MM.1S (cell line): ENCODE measurements at regions not wholly inside any gene's neighbourhood (a gene's known extent, or its start where the extent isn't known, plus 50 kb on each side); places are given as distances from the start of the nearest gene placed in this dataset.

Source experiments
- DNase-seq: peaks from one replicate; pipeline ENCODE4 v3.0.0-alpha.2; 2015
- H2AFZ ChIP-seq: fragments of 300-600 bp; sonication (generic); 2 replicates; pipeline ENCODE4 v1.6.0; 2016; ENCODE audit warnings: antibody characterized with exemption, low read length
- H3F3A ChIP-seq: fragments of 300-600 bp; sonication (generic); 2 replicates; pipeline ENCODE4 v1.6.1; 2016; ENCODE audit warnings: mild to moderate bottlenecking, antibody characterized with exemption, low read length, moderate library complexity, mixed read lengths; ENCODE audit not compliant: insufficient read depth
- H3K27ac ChIP-seq: fragments of 300-600 bp; sonication (generic); 2 replicates; pipeline ENCODE4 v1.5.1; 2016; ENCODE audit warnings: mild to moderate bottlenecking, low read length
- H3K27me3 ChIP-seq: fragments of 300-600 bp; sonication (generic); replicated peaks from 2 replicates; pipeline ENCODE4 v1.6.0; 2016; ENCODE audit warnings: low read length; ENCODE audit not compliant: insufficient read depth
- H3K36me3 ChIP-seq: fragments of 300-600 bp; sonication (generic); replicated peaks from 2 replicates; pipeline ENCODE4 v1.6.1; 2016; ENCODE audit warnings: mild to moderate bottlenecking, low read length, mixed read lengths; ENCODE audit not compliant: insufficient read depth
- H3K4me1 ChIP-seq: fragments of 300-600 bp; sonication (generic); 2 replicates; pipeline ENCODE4 v1.6.1; 2016; ENCODE audit warnings: low read length, mixed read lengths
- H3K4me2 ChIP-seq: fragments of 300-600 bp; sonication (generic); 2 replicates; pipeline ENCODE4 v1.6.0; 2016; ENCODE audit warnings: low read depth, low read length
- H3K4me3 ChIP-seq: fragments of 300-600 bp; sonication (generic); 2 replicates; pipeline ENCODE4 v1.5.1; 2016; ENCODE audit warnings: low read length, mixed read lengths
- H3K79me2 ChIP-seq: fragments of 300-600 bp; sonication (generic); 2 replicates; pipeline ENCODE4 v1.6.1; 2016; ENCODE audit warnings: mixed run types, low read length, mixed read lengths
- H3K9ac ChIP-seq: fragments of 300-600 bp; sonication (generic); 2 replicates; pipeline ENCODE4 v1.6.1; 2016; ENCODE audit warnings: low read length, mixed read lengths
- H3K9me2 ChIP-seq: fragments of 300-600 bp; sonication (generic); replicated peaks from 2 replicates; pipeline ENCODE4 v1.6.1; 2016; ENCODE audit warnings: mild to moderate bottlenecking, low read length, mixed read lengths; ENCODE audit not compliant: insufficient read depth
- H3K9me3 ChIP-seq: fragments of 300-600 bp; sonication (generic); replicated peaks from 2 replicates; pipeline ENCODE4 v1.6.1; 2016; ENCODE audit warnings: mild to moderate bottlenecking, low read length, mixed read lengths; ENCODE audit not compliant: insufficient read depth
- H4K20me1 ChIP-seq: fragments of 300-600 bp; sonication (generic); 2 replicates; pipeline ENCODE4 v1.6.1; 2016; ENCODE audit warnings: mild to moderate bottlenecking, low read length, moderate library complexity, mixed read lengths; ENCODE audit not compliant: insufficient read depth
- CTCF ChIP-seq: fragments of 300-600 bp; sonication (generic); IDR thresholded peaks from 2 replicates; pipeline ENCODE4 v1.5.1; 2016; ENCODE audit warnings: antibody characterized with exemption, low read length, mixed read lengths
- EZH2 ChIP-seq: fragments of 300-600 bp; sonication (generic); optimal IDR thresholded peaks from 2 replicates; pipeline ENCODE3; 2017; ENCODE audit warnings: low read depth, mild to moderate bottlenecking, antibody characterized with exemption, low read length, mixed read lengths
- EZH2phosphoT487 ChIP-seq: fragments of 300-600 bp; sonication (generic); IDR thresholded peaks from 2 replicates; pipeline ENCODE4 v1.6.1; 2018; ENCODE audit warnings: antibody characterized with exemption, low read length

- Histone ChIP-seq H3K36me3 (no peaks in the 10 kb centered on the region), H3K4me2 (no peak overlapping the region), H3K4me3 (no peak overlapping the region), H4K20me1 (no peaks in the 10 kb centered on the region), H3K9me3 (no peaks in the 10 kb centered on the region), H2AFZ (no peak overlapping the region), H3K9me2 (no peaks in the 10 kb centered on the region), H3K4me1 (no peaks in the 10 kb centered on the region), H3K9ac (no peak overlapping the region), H3F3A (no peaks in the 10 kb centered on the region), H3K27me3 (no peaks in the 10 kb centered on the region), H3K79me2 (no peaks in the 10 kb centered on the region), H3K27ac (no peak overlapping the region)
- TF ChIP-seq EZH2 (no peak), EZH2phosphoT487 (no peak), CTCF (no peak)
- no peak for DNase-seq
These were observed 177.7 kb upstream of the MCHR2 start for GRCh38 chr6:100171533-100172321.

GRCh38 chr6:100168148-100168547 lies 174.1 kb upstream of the MCHR2 start:
- no peak for DNase-seq
- no peaks in the 10 kb centered on the region for H3K79me2 ChIP-seq
- no peak overlapping the region for H3K4me2 ChIP-seq
- H3K27ac ChIP-seq, result no peak overlapping the region
- no peaks in the 10 kb centered on the region for H3K36me3 ChIP-seq
- H3K4me3 ChIP-seq, result no peak overlapping the region
- no peaks in the 10 kb centered on the region for H4K20me1 ChIP-seq
- no peaks in the 10 kb centered on the region for H3K4me1 ChIP-seq
- no peaks in the 10 kb centered on the region for H3F3A ChIP-seq
- H2AFZ ChIP-seq, result no peak overlapping the region
- no peaks in the 10 kb centered on the region for H3K27me3 ChIP-seq
- H3K9me2 ChIP-seq, result no peaks in the 10 kb centered on the region
- no peaks in the 10 kb centered on the region for H3K9me3 ChIP-seq
- TF ChIP-seq CTCF (no peak), EZH2phosphoT487 (no peak), EZH2 (no peak)
- H3K9ac ChIP-seq, result no peak overlapping the region

- Histone ChIP-seq H3K9me3 (no peaks in the 10 kb centered on the region), H2AFZ (no peak overlapping the region), H3K36me3 (no peaks in the 10 kb centered on the region), H3K9me2 (no peaks in the 10 kb centered on the region), H3K27me3 (no peaks in the 10 kb centered on the region), H4K20me1 (no peaks in the 10 kb centered on the region), H3F3A (no peaks in the 10 kb centered on the region), H3K9ac (no peak overlapping the region), H3K4me1 (no peaks in the 10 kb centered on the region), H3K27ac (no peak overlapping the region), H3K79me2 (no peaks in the 10 kb centered on the region), H3K4me2 (no peak overlapping the region), H3K4me3 (no peak overlapping the region)
- DNase-seq, result no peak
- no peak for TF ChIP-seq EZH2
- TF ChIP-seq EZH2phosphoT487, result no peak
- no peak for TF ChIP-seq CTCF
These were observed 173.6 kb upstream of the MCHR2 start for GRCh38 chr6:100167585-100167984.
